Right lobe of liver (tissue), 6 donors: ENCODE measurements at regions not wholly inside any gene's neighbourhood (a gene's known extent, or its start where the extent isn't known, plus 50 kb on each side); places are given as distances from the start of the nearest gene placed in this dataset.
A peak's percentile ranks its signal among the peaks of the same experiment; 100 is the strongest.
"Not testable (repeated sequence)": the region's sequence is repeated elsewhere in the genome, so short reads cannot be mapped to it uniquely, and the experiment has no call there.

ENCODE experiments used
- ATAC-seq, 4 donors: fragments of 200-7000 bp; cut with Tn5 transposase; one replicate each; pipeline ENCODE4 v1.9.1; 2020; ENCODE audit warnings: mild to moderate bottlenecking in 4 of 4, moderate library complexity in 4 of 4
- DNase-seq, 3 donors: peaks; one replicate each; pipeline ENCODE4 v3.0.0-alpha.2; 2020
- H3K27ac ChIP-seq, 3 donors: fragments of 200-600 bp; one replicate each; pipeline ENCODE4 v1.8.0; 2022
- H3K27me3 ChIP-seq, 2 donors: fragments of 200-600 bp; one replicate each; pipeline ENCODE4 v1.8.0; 2022
- H3K36me3 ChIP-seq, 4 donors: fragments of 200-600 bp; sonication (generic) in 1 of 4; one replicate each; pipeline versions ENCODE4 v1.5.1 to v1.8.0; 2017 to 2022; ENCODE audit warnings: control low read depth in 1 of 4
- H3K4me1 ChIP-seq, 4 donors: fragments of 200-600 bp; sonication (generic) in 1 of 4; one replicate each; pipeline versions ENCODE4 v1.5.1 to v1.8.0; 2017 to 2022; ENCODE audit warnings: control low read depth in 1 of 4
- H3K4me3 ChIP-seq, 3 donors: fragments of 200-600 bp; one replicate each; pipeline ENCODE4 v1.8.0; 2022
- H3K9me3 ChIP-seq, 4 donors: fragments of 200-600 bp; sonication (generic) in 1 of 4; one replicate each; pipeline versions ENCODE4 v1.5.1 to v1.8.0; 2017 to 2022; ENCODE audit warnings: control low read depth in 1 of 4
- CTCF ChIP-seq, 4 donors: fragments of 200-600 bp in 3 of 4; fragments of 450-650 bp in 1 of 4; IDR thresholded peaks; one replicate each; pipeline versions ENCODE4 v1.5.1 to v1.8.0; 2016 to 2022; ENCODE audit warnings: antibody characterized with exemption in 4 of 4, mild to moderate bottlenecking in 2 of 4
- POLR2A ChIP-seq: fragments of 450-650 bp; IDR thresholded peaks from one replicate; pipeline ENCODE4 v1.6.1; 2017; ENCODE audit warnings: antibody characterized with exemption, mild to moderate bottlenecking
- WGBS: methylation state at CpG from one replicate; pipeline ENCODE4 v1.1.6; 2018; ENCODE audit warnings: low coverage, low lambda C conversion rate; ENCODE audit not compliant: insufficient coverage; ENCODE audit errors: missing lambda C conversion rate; 5-methylcytosine and 5-hydroxymethylcytosine counted together
- intact Hi-C, 2 donors: fragments of 100-400 bp; cut with DNase I; formaldehyde crosslinking; loops; one replicate each; pipeline versions ENCODE4 v1.11.2 to v1.14.1; 2022
- donor health status: DM: no; HTN: yes; CAD: no.
- donor health status: DM: no; HTN: no; CAD: no.
- donor health status: DM: no; HTN: no; CAD: no.
- donor health status: DM: no; HTN: yes; CAD: no.
- donor health status: DM: no; HTN: yes; CAD: no.

GRCh38 chr16:88308441-88309173 is 74.2 kb upstream of the ZNF469 start:
- intact Hi-C loops, result no loop called here
- TF ChIP-seq POLR2A (no peak), CTCF (IDR thresholded peaks at IDR 0.05) (no peak)
- Histone ChIP-seq H3K9me3 (no peaks in the 10 kb centered on the region), H3K4me1 (no peaks in the 10 kb centered on the region), H3K36me3 (no peaks in the 10 kb centered on the region), H3K27me3 (no peaks in the 10 kb centered on the region), H3K27ac (no peak overlapping the region), H3K4me3 (no peak overlapping the region)
- peak in 1 of 3 donors; percentile 29 for DNase-seq
- 86% methylated on average over 4 of the region's 5 CpGs for WGBS
- no peak for ATAC-seq

GRCh38 chr16:88309174-88309907 is 73.4 kb upstream of the ZNF469 start:
- Histone ChIP-seq H3K36me3 (no peaks in the 10 kb centered on the region), H3K27ac (no peak overlapping the region), H3K4me3 (no peak overlapping the region), H3K9me3 (no peaks in the 10 kb centered on the region), H3K4me1 (no peaks in the 10 kb centered on the region), H3K27me3 (no peaks in the 10 kb centered on the region)
- TF ChIP-seq POLR2A, result no peak
- TF ChIP-seq CTCF (IDR thresholded peaks at IDR 0.05), result no peak
- ATAC-seq (no peak), DNase-seq (peak in 2 of 3 donors; percentile 3 to 38)
- WGBS, result 85% methylated on average over 2 of the region's 17 CpGs
- intact Hi-C loops, result no loop called here

GRCh38 chr16:88309908-88310265 is 72.9 kb upstream of the ZNF469 start:
- TF ChIP-seq CTCF (IDR thresholded peaks at IDR 0.05) (no peak), POLR2A (no peak)
- peak in 1 of 3 donors; percentile 27 for DNase-seq
- intact Hi-C loops, result no loop called here
- Histone ChIP-seq H3K36me3 (no peaks in the 10 kb centered on the region), H3K27ac (no peak overlapping the region), H3K4me1 (no peaks in the 10 kb centered on the region), H3K27me3 (no peaks in the 10 kb centered on the region), H3K9me3 (no peaks in the 10 kb centered on the region), H3K4me3 (no peak overlapping the region)
- no peak for ATAC-seq
- WGBS, result 43% methylated on average over 1 of the region's 3 CpGs

GRCh38 chr16:88310796-88311605 is 71.8 kb upstream of the ZNF469 start:
- TF ChIP-seq POLR2A, result no peak
- no peak for TF ChIP-seq CTCF (IDR thresholded peaks at IDR 0.05)
- Histone ChIP-seq H3K4me3 (no peak overlapping the region), H3K9me3 (no peaks in the 10 kb centered on the region), H3K4me1 (no peaks in the 10 kb centered on the region), H3K36me3 (no peaks in the 10 kb centered on the region), H3K27me3 (no peaks in the 10 kb centered on the region), H3K27ac (no peak overlapping the region)
- ATAC-seq (no peak), DNase-seq (peak in 1 of 3 donors; percentile 22)
- intact Hi-C loops, result no loop called here
- WGBS, result 74% methylated on average over 11 of the region's 14 CpGs

GRCh38 chr16:88311860-88312259 is 70.9 kb upstream of the ZNF469 start:
- DNase-seq, H3K27ac ChIP-seq, H3K4me1 ChIP-seq, ATAC-seq, intact Hi-C loops, H3K27me3 ChIP-seq, H3K4me3 ChIP-seq, H3K9me3 ChIP-seq, H3K36me3 ChIP-seq: not testable (repeated sequence)
